ENCODE measurements at regions not wholly inside any gene's neighbourhood (a gene's known extent, or its start where the extent isn't known, plus 50 kb on each side); places are given as distances from the start of the nearest gene placed in this dataset.

- TF ChIP-seq CTCF (IDR thresholded peaks at IDR 0.05) (no peak), POLR2A (IDR thresholded peaks at IDR 0.05) (no peak)
Measured at GRCh38 chr6:153237670-153238069, 106.6 kb upstream of the RGS17 start.
